Left lung (tissue), 4 donors: ENCODE measurements at regions not wholly inside any gene's neighbourhood (a gene's known extent, or its start where the extent isn't known, plus 50 kb on each side); places are given as distances from the start of the nearest gene placed in this dataset.

Experiments used
- ATAC-seq: fragments of 200-7000 bp; cut with Tn5 transposase; one replicate; pipeline ENCODE4 v1.9.1; 2020; ENCODE audit warnings: moderate library complexity
- DNase-seq, 4 donors: peaks; one replicate each; pipeline ENCODE4 v3.0.0-alpha.2; 2013 to 2020
- H3K27ac ChIP-seq, 2 donors: fragments of 200-600 bp; sonication (generic) in 1 of 2; one replicate each; pipeline versions ENCODE4 v1.5.0 to v1.8.0; 2020 to 2021
- H3K27me3 ChIP-seq, 2 donors: fragments of 200-600 bp; sonication (generic) in 1 of 2; one replicate each; pipeline versions ENCODE4 v1.5.0 to v1.8.0; 2020 to 2021
- H3K36me3 ChIP-seq, 2 donors: fragments of 200-600 bp; sonication (generic) in 1 of 2; one replicate each; pipeline versions ENCODE4 v1.5.0 to v1.8.0; 2020 to 2021
- H3K4me1 ChIP-seq, 2 donors: fragments of 200-600 bp; one replicate each; pipeline ENCODE4 v1.8.0; 2021
- H3K4me3 ChIP-seq, 2 donors: fragments of 200-600 bp; sonication (generic) in 1 of 2; one replicate each; pipeline versions ENCODE4 v1.5.0 to v1.8.0; 2020 to 2021; ENCODE audit warnings: mild to moderate bottlenecking in 1 of 2
- H3K9me3 ChIP-seq, 2 donors: fragments of 200-600 bp; sonication (generic) in 1 of 2; one replicate each; pipeline versions ENCODE4 v1.5.0 to v1.8.0; 2020 to 2021
- intact Hi-C, 2 donors: fragments of 100-400 bp; cut with DNase I; formaldehyde crosslinking; loops; one replicate each; pipeline versions ENCODE4 v1.11.2 to v1.14.2; 2022
- TF ChIP-seq, protein P1 (sequence below), 2 donors: fragments of 200-600 bp; sonication (generic) in 1 of 2; IDR thresholded peaks; one replicate each; pipeline versions ENCODE4 v1.5.0 to v1.8.0; 2021; ENCODE audit warnings: antibody characterized with exemption in 2 of 2
- donor health status: DM: no; HTN: yes; CAD: no.
- donor health status: DM: no; HTN: no; CAD: no.

DNA sequence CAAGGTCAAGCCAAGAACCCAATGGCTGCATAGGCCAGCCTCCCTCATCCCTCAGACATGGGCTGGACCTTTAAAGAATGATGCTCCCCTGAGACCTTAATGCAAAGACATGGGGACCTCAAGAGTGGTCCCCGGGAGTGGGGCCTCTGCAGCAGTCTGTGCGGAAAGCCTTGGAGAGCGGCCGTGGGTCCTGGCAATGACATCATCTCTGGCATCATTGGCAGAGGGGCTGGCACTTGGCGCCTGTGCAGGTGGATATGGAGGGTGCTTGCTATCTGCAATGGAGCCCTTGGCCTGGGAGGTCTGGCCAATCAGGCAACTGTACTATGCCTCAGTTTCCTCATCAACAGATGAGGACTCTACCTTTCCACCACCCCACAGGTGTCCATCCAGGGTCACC lies 365.5 kb upstream of the MKI67 start:
- H3K36me3 ChIP-seq: no peaks in the 10 kb centered on the region
- no peaks in the 10 kb centered on the region for H3K4me1 ChIP-seq
- no peaks in the 10 kb centered on the region for H3K9me3 ChIP-seq
- DNase-seq (no peak), ATAC-seq (no peak)
- TF ChIP-seq, protein P1, sequence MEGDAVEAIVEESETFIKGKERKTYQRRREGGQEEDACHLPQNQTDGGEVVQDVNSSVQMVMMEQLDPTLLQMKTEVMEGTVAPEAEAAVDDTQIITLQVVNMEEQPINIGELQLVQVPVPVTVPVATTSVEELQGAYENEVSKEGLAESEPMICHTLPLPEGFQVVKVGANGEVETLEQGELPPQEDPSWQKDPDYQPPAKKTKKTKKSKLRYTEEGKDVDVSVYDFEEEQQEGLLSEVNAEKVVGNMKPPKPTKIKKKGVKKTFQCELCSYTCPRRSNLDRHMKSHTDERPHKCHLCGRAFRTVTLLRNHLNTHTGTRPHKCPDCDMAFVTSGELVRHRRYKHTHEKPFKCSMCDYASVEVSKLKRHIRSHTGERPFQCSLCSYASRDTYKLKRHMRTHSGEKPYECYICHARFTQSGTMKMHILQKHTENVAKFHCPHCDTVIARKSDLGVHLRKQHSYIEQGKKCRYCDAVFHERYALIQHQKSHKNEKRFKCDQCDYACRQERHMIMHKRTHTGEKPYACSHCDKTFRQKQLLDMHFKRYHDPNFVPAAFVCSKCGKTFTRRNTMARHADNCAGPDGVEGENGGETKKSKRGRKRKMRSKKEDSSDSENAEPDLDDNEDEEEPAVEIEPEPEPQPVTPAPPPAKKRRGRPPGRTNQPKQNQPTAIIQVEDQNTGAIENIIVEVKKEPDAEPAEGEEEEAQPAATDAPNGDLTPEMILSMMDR (IDR thresholded peaks at IDR 0.05): no peak
- intact Hi-C loops: no loop called here
- no peaks in the 10 kb centered on the region for H3K27me3 ChIP-seq
- H3K27ac ChIP-seq: no peak overlapping the region
- no peak overlapping the region for H3K4me3 ChIP-seq

DNA sequence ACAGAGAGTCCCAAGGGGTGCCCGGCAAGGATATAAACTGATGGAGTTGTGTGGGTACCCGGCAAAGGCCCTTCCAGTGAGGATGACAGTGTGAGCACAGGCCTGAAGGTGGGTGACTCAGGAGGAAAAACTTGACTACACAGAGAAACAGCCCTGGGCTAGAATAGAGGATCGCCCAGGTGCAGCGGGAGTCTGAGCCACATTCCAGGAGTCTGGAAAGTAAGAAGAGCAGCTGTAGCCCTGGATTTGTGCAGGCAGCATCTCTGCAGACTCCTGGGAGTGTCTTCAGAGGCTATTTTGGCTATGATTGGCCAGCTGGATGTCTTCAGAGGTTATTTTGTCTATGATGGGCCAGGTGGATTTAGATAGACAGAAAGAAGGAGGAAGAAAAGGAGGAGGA lies 367.6 kb upstream of the MKI67 start:
- Histone ChIP-seq H3K36me3 (no peaks in the 10 kb centered on the region), H3K4me1 (no peaks in the 10 kb centered on the region), H3K9me3 (no peaks in the 10 kb centered on the region), H3K27me3 (no peaks in the 10 kb centered on the region), H3K27ac (no peak overlapping the region), H3K4me3 (no peak overlapping the region)
- TF ChIP-seq, protein P1 (IDR thresholded peaks at IDR 0.05): no peak
- ATAC-seq (no peak), DNase-seq (no peak)
- intact Hi-C loops: no loop called here

DNA sequence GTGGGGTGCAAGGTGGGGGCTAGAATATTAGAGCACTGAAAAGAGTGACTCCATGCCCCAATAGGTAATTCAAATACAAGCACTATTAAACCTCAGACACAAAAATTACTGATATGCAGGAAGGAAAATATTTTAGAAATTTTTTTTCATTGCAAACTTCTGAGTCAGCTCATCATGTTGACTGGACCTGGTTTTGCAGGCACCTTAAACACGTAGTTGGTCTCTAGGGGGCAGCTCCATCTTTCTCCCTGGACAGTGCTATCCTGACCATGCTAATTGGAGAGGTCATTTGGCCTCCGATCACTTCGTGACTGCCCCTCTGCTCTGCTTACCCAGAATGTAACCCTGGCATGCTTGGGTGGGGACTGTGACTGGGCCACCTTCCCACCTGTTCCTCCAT lies 368.4 kb upstream of the MKI67 start:
- Histone ChIP-seq H3K27me3 (no peaks in the 10 kb centered on the region), H3K27ac (no peak overlapping the region), H3K9me3 (no peaks in the 10 kb centered on the region), H3K4me1 (no peaks in the 10 kb centered on the region), H3K36me3 (no peaks in the 10 kb centered on the region), H3K4me3 (no peak overlapping the region)
- intact Hi-C loops: no loop called here
- ATAC-seq (no peak), DNase-seq (no peak)
- TF ChIP-seq, protein P1 (IDR thresholded peaks at IDR 0.05): no peak

DNA sequence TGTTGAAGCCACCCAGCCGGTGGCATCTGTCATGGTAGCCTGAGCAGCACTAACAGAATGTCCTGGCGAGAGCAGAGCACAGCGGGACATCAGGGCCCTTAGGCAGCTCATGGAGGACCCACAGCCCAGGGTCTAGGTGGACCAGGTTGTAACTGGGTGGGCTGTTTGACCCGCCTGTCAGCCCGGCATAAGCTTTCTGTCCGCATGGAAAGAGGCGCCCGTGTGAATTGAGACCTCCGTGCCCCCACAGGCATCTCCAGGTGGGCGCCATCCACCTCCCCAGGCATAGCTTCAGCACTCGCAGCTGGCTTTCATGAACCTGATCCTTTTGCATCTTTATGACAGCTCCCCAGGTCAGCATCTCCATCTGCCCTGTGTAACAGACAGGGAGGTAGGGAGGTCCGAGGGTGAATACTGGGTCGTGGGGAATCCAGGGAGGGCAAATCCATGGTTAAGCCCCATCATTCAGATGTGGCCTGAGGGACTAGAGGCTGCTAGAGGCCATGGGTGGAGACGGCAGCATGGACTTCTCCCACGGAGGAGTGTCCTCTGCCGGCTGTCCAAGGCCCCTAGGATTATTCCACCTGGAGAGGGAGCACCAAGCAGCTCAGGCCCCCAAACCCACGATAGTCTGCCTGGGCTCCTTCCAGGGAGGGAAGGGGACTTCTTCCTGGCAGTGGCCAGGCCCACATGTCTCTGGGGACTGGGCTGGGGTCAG lies 371.6 kb upstream of the MKI67 start:
- Histone ChIP-seq H3K36me3 (no peaks in the 10 kb centered on the region), H3K4me1 (no peaks in the 10 kb centered on the region), H3K9me3 (no peaks in the 10 kb centered on the region), H3K4me3 (no peak overlapping the region), H3K27me3 (no peaks in the 10 kb centered on the region), H3K27ac (no peak overlapping the region)
- TF ChIP-seq, protein P1 (IDR thresholded peaks at IDR 0.05): no peak
- no peak for DNase-seq
- no peak for ATAC-seq
- intact Hi-C loops: no loop called here

DNA sequence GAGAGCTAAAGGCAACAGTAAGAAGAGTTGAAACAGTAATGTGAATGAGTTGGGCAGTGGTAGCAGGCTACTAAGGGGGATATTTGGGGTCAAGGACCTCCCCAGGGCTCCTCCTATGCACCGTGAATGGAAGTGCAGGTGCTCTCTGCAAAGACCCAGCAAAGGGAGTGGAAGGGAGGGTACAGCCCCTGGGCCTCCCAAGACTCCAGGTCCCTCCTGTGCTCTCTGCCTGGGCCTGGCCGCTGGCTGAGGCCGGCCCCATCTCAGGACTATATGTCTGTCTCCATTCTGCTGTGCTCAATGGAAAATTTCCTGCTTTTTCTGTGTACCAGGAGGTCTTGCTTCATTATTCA lies 372.1 kb upstream of the MKI67 start:
- Histone ChIP-seq H3K4me3 (no peak overlapping the region), H3K27me3 (no peaks in the 10 kb centered on the region), H3K4me1 (no peaks in the 10 kb centered on the region), H3K36me3 (no peaks in the 10 kb centered on the region), H3K27ac (no peak overlapping the region), H3K9me3 (no peaks in the 10 kb centered on the region)
- ATAC-seq (no peak), DNase-seq (no peak)
- intact Hi-C loops: no loop called here
- TF ChIP-seq, protein P1 (IDR thresholded peaks at IDR 0.05): no peak
